ENCODE measurements at regions not wholly inside any gene's neighbourhood (a gene's known extent, or its start where the extent isn't known, plus 50 kb on each side); places are given as distances from the start of the nearest gene placed in this dataset.

DNA sequence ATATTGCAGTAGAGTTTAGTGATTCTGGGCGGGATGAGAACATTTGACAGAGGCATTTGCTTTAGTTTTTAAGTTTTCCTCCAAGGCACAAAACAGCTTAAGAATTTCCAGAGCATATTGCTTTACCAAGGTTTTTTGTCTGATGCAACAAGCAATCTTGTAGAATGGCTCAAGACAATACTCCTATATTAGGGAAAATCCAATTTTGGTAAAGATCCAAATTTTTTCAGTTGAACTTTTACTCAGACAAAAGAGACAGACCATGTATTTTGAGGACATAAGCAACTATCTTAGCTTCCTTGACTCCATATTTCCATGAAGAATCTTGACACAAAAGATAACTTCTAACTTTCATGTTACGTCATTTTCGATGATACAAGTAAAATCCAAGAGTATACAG is 92.3 kb upstream of the NANOS1 start:
- Histone ChIP-seq H3K9ac (ENCODE audit: insufficient read depth in 1 of 2, low read length in 2 of 2) (no peak overlapping the region), H3K4me3 (no peak overlapping the region), H3K27ac (ENCODE audit: low read depth in 1 of 2, low read length in 1 of 2) (no peak overlapping the region), H3K27me3 (ENCODE audit: control insufficient read depth in 3 of 3, insufficient read depth in 3 of 3, low read length in 2 of 3) (no peaks in the 10 kb centered on the region), H3K4me1 (ENCODE audit: control insufficient read depth in 5 of 5, insufficient read depth in 5 of 5, low read length in 5 of 5) (no peaks in the 10 kb centered on the region), H3K9me3 (ENCODE audit: control insufficient read depth in 4 of 4, insufficient read depth in 3 of 4, low read length in 3 of 4) (peaks cover 0 to under 1% (median 0%) of the 10 kb centered on the region in 4 donors), H3K36me3 (ENCODE audit: control insufficient read depth in 4 of 4, insufficient read depth in 4 of 4, low read length in 4 of 4) (no peaks in the 10 kb centered on the region)
- WGBS, 2 donors, result 91 to 94% methylated on average over 3 of the region's 3 CpGs
- DNase-seq (no peak), ATAC-seq (ENCODE audit: insufficient read depth, low FRiP score) (no peak)
- TF ChIP-seq, protein P1, sequence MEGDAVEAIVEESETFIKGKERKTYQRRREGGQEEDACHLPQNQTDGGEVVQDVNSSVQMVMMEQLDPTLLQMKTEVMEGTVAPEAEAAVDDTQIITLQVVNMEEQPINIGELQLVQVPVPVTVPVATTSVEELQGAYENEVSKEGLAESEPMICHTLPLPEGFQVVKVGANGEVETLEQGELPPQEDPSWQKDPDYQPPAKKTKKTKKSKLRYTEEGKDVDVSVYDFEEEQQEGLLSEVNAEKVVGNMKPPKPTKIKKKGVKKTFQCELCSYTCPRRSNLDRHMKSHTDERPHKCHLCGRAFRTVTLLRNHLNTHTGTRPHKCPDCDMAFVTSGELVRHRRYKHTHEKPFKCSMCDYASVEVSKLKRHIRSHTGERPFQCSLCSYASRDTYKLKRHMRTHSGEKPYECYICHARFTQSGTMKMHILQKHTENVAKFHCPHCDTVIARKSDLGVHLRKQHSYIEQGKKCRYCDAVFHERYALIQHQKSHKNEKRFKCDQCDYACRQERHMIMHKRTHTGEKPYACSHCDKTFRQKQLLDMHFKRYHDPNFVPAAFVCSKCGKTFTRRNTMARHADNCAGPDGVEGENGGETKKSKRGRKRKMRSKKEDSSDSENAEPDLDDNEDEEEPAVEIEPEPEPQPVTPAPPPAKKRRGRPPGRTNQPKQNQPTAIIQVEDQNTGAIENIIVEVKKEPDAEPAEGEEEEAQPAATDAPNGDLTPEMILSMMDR (IDR thresholded peaks at IDR 0.05; ENCODE audit: control extremely low read depth, extremely low read depth), result no peak

GRCh38 chr10:118939211-118940007 is 90.1 kb upstream of the NANOS1 start:
- no peak overlapping the region for H3K27ac ChIP-seq (ENCODE audit: low read depth in 1 of 2, low read length in 1 of 2)
- WGBS, 2 donors, result 88 to 90% methylated on average over 7 of the region's 7 CpGs
- TF ChIP-seq, protein P1 (IDR thresholded peaks at IDR 0.05; ENCODE audit: control extremely low read depth, extremely low read depth), result no peak
- DNase-seq, result no peak
- no peak overlapping the region for H3K4me3 ChIP-seq
- no peaks in the 10 kb centered on the region for H3K36me3 ChIP-seq (ENCODE audit: control insufficient read depth in 4 of 4, insufficient read depth in 4 of 4, low read length in 4 of 4)
- H3K9me3 ChIP-seq (ENCODE audit: control insufficient read depth in 4 of 4, insufficient read depth in 3 of 4, low read length in 3 of 4), result no peaks in the 10 kb centered on the region
- H3K9ac ChIP-seq (ENCODE audit: insufficient read depth in 1 of 2, low read length in 2 of 2), result no peak overlapping the region
- no peak for ATAC-seq (ENCODE audit: insufficient read depth, low FRiP score)
- H3K4me1 ChIP-seq (ENCODE audit: control insufficient read depth in 5 of 5, insufficient read depth in 5 of 5, low read length in 5 of 5), result no peaks in the 10 kb centered on the region
- H3K27me3 ChIP-seq (ENCODE audit: control insufficient read depth in 3 of 3, insufficient read depth in 3 of 3, low read length in 2 of 3), result no peaks in the 10 kb centered on the region

GRCh38 chr10:118940386-118940785 is 89.1 kb upstream of the NANOS1 start:
- H3K27ac ChIP-seq (ENCODE audit: low read depth in 1 of 2, low read length in 1 of 2), result no peak overlapping the region
- H3K4me3 ChIP-seq, result no peak overlapping the region
- H3K27me3 ChIP-seq (ENCODE audit: control insufficient read depth in 3 of 3, insufficient read depth in 3 of 3, low read length in 2 of 3), result no peaks in the 10 kb centered on the region
- H3K9me3 ChIP-seq (ENCODE audit: control insufficient read depth in 4 of 4, insufficient read depth in 3 of 4, low read length in 3 of 4), result no peaks in the 10 kb centered on the region
- 80 to 90% methylated on average over 1 of the region's 1 CpG for WGBS, 2 donors
- DNase-seq, result no peak
- no peak for ATAC-seq (ENCODE audit: insufficient read depth, low FRiP score)
- no peaks in the 10 kb centered on the region for H3K4me1 ChIP-seq (ENCODE audit: control insufficient read depth in 5 of 5, insufficient read depth in 5 of 5, low read length in 5 of 5)
- TF ChIP-seq, protein P1 (IDR thresholded peaks at IDR 0.05; ENCODE audit: control extremely low read depth, extremely low read depth), result no peak
- H3K9ac ChIP-seq (ENCODE audit: insufficient read depth in 1 of 2, low read length in 2 of 2), result no peak overlapping the region
- no peaks in the 10 kb centered on the region for H3K36me3 ChIP-seq (ENCODE audit: control insufficient read depth in 4 of 4, insufficient read depth in 4 of 4, low read length in 4 of 4)
